Adrenal gland (tissue), 9 donors: ENCODE measurements at regions not wholly inside any gene's neighbourhood (a gene's known extent, or its start where the extent isn't known, plus 50 kb on each side); places are given as distances from the start of the nearest gene placed in this dataset.

Source experiments
- DNase-seq, 7 donors: peaks; one replicate each; pipeline ENCODE4 v3.0.0-alpha.2; 2019 to 2020
- H3K27ac ChIP-seq, 5 donors: fragments of 200-600 bp; sonication (generic) in 4 of 5; 1 replicate in 3 of 5; 2 replicates in 2 of 5; pipeline versions ENCODE4 v1.5.1 to v1.8.0; 2016 to 2020; ENCODE audit warnings: mild to moderate bottlenecking in 1 of 5
- H3K27me3 ChIP-seq: fragments of 200-600 bp; 2 replicates; pipeline ENCODE4 v1.8.0; 2021
- H3K36me3 ChIP-seq, 2 donors: fragments of 200-600 bp; replicated peaks in 1 of 2; 1 replicate in 1 of 2; 2 replicates in 1 of 2; pipeline versions ENCODE4 v1.5.1 to v1.8.0; 2018 to 2022
- H3K4me1 ChIP-seq, 2 donors: fragments of 200-600 bp; replicated peaks in 1 of 2; 1 replicate in 1 of 2; 2 replicates in 1 of 2; pipeline versions ENCODE4 v1.5.1 to v1.8.0; 2018 to 2021
- H3K4me3 ChIP-seq, 4 donors: fragments of 200-600 bp; sonication (generic) in 3 of 4; one replicate each; pipeline ENCODE4 v1.5.1; 2016 to 2018
- H3K9me3 ChIP-seq, 3 donors: fragments of 200-600 bp; sonication (generic) in 1 of 3; replicated peaks in 1 of 3; 1 replicate in 2 of 3; 2 replicates in 1 of 3; pipeline versions ENCODE4 v1.5.1 to v1.8.0; 2016 to 2021
- CTCF ChIP-seq, 6 experiments: fragments of 450-650 bp in 4 of 6; fragments of 200-600 bp in 2 of 6; sonication (generic) in 1 of 6; IDR thresholded peaks; 1 replicate in 5 of 6; 2 replicates in 1 of 6; pipeline versions ENCODE4 v1.5.1 to v1.8.0; 2016 to 2021; ENCODE audit warnings: antibody characterized with exemption in 6 of 6, mild to moderate bottlenecking in 2 of 6, moderate library complexity in 1 of 6
- POLR2A ChIP-seq, 2 donors: fragments of 450-650 bp; IDR thresholded peaks; one replicate each; pipeline ENCODE4 v1.6.1; 2017; ENCODE audit warnings: antibody characterized with exemption in 2 of 2, mild to moderate bottlenecking in 2 of 2, moderate library complexity in 1 of 2
- WGBS, 4 donors: extraction: QIAGEN DNeasy Blood & Tissue Kit in 2 of 4; methylation state at CpG; one replicate each; pipeline versions ENCODE4 v1.1.5 to v1.1.7; 2013 to 2017; 5-methylcytosine and 5-hydroxymethylcytosine counted together
- intact Hi-C, 2 donors: fragments of 100-400 bp; cut with DNase I; formaldehyde crosslinking; loops; one replicate each; pipeline versions ENCODE4 v1.14.1 to v1.15.0; 2022 to 2023
- donor health status: healthy with polysubstance abuse.
- donor health status: Bipolar disorder and iron deficiency.
- donor health status: DM: yes; HTN: yes; CAD: no.
- donor health status: DM: no; HTN: no; CAD: no.
- donor health status: DM: no; HTN: no; CAD: no.

GRCh38 chr10:8481718-8482504 is 427.4 kb downstream of the GATA3 start:
- WGBS, 4 donors, result 72 to 79% (median 75%) methylated on average over 10 of the region's 10 CpGs
- TF ChIP-seq CTCF (IDR thresholded peaks at IDR 0.05) (no peak), POLR2A (IDR thresholded peaks at IDR 0.05) (no peak)
- Histone ChIP-seq H3K36me3 (no peaks in the 10 kb centered on the region), H3K9me3 (no peaks in the 10 kb centered on the region), H3K4me1 (no peaks in the 10 kb centered on the region), H3K27ac (no peak overlapping the region), H3K4me3 (no peak overlapping the region), H3K27me3 (peaks cover 5% of the 10 kb centered on the region)
- no peak for DNase-seq
- intact Hi-C loops, result no loop called here

DNA sequence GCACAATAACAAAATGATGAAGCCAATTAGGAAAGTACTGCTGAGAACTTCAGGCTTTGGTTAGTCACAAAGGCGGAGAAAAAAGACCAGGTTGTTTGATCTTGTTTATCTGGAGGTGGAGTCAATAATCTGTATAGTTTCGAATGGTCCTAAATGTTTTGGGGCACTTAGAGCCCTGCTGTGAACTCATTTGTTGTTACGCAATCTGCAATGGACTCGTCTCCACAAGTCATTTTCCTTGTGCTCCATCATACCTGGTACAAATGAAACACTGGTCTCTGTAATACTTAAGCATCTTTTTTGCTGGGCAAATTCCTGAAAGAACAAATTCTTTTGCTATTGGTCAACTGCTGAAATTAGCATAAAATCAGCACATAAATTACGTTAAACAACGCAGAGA is 430.5 kb downstream of the GATA3 start:
- no peaks in the 10 kb centered on the region for H3K4me1 ChIP-seq
- intact Hi-C loops, result no loop called here
- H3K9me3 ChIP-seq, result no peaks in the 10 kb centered on the region
- no peak overlapping the region for H3K27ac ChIP-seq
- peaks cover 5% of the 10 kb centered on the region for H3K27me3 ChIP-seq
- no peak overlapping the region for H3K4me3 ChIP-seq
- DNase-seq, result no peak
- 77 to 91% (median 78%) methylated on average over 6 of the region's 6 CpGs for WGBS, 4 donors
- TF ChIP-seq CTCF (IDR thresholded peaks at IDR 0.05), result no peak
- H3K36me3 ChIP-seq, result no peaks in the 10 kb centered on the region

DNA sequence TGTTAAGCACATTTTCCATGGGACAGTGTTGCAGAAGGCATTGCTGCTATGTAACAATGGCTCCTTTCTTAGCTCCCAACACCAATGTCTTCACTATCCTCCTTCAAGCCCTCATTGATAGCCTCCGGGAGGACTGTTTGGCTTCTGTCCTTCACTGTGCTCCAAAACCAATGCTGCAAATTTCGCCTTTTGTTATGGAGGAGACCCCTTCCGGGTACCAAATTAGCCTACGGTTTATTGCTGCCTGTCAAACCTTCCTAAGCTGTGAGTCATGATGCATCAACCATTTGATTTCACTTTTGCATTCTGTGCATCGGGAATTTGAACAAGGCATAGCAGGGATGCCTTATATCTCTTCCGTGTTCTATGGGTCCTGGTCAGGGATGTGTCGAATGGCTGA is 432.9 kb downstream of the GATA3 start:
- Histone ChIP-seq H3K4me1 (no peaks in the 10 kb centered on the region), H3K4me3 (no peak overlapping the region), H3K9me3 (no peaks in the 10 kb centered on the region), H3K27me3 (peaks cover 5% of the 10 kb centered on the region), H3K36me3 (no peaks in the 10 kb centered on the region), H3K27ac (no peak overlapping the region)
- DNase-seq, result no peak
- WGBS, 4 donors, result 76 to 81% (median 79%) methylated on average over 7 of the region's 7 CpGs
- TF ChIP-seq CTCF (IDR thresholded peaks at IDR 0.05), result no peak
- no peak for TF ChIP-seq POLR2A (IDR thresholded peaks at IDR 0.05)
- intact Hi-C loops, result no loop called here

- 78 to 87% (median 82%) methylated on average over 3 of the region's 3 CpGs for WGBS, 4 donors
- Histone ChIP-seq H3K4me1 (no peaks in the 10 kb centered on the region), H3K27ac (no peak overlapping the region), H3K36me3 (no peaks in the 10 kb centered on the region), H3K4me3 (no peak overlapping the region), H3K9me3 (no peaks in the 10 kb centered on the region), H3K27me3 (no peaks in the 10 kb centered on the region)
- no peak for TF ChIP-seq CTCF (IDR thresholded peaks at IDR 0.05)
- TF ChIP-seq POLR2A (IDR thresholded peaks at IDR 0.05), result no peak
- intact Hi-C loops, result no loop called here
- no peak for DNase-seq
These were observed 434.7 kb downstream of the GATA3 start for GRCh38 chr10:8489232-8489631.
